GM23338 (cell line): ENCODE measurements at regions not wholly inside any gene's neighbourhood (a gene's known extent, or its start where the extent isn't known, plus 50 kb on each side); places are given as distances from the start of the nearest gene placed in this dataset.

Source experiments
- ATAC-seq: fragments of 200-7000 bp; cut with Tn5 transposase; 3 replicates; pipeline ENCODE4 v1.9.1; 2020
- DNase-seq: peaks from one replicate; pipeline ENCODE4 v3.0.0-alpha.2; 2015; ENCODE audit warnings: low spot score
- H2AFZ ChIP-seq: fragments of 200-600 bp; sonication (generic); 2 replicates; pipeline ENCODE4 v1.8.0; 2016; ENCODE audit warnings: antibody characterized with exemption, mild to moderate bottlenecking, moderate library complexity
- H3F3A ChIP-seq: fragments of 200-600 bp; sonication (generic); replicated peaks from 2 replicates; pipeline ENCODE4 v1.8.0; 2017; ENCODE audit warnings: antibody characterized with exemption, mixed run types, low read depth
- H3K27ac ChIP-seq: fragments of 200-600 bp; sonication (generic); 2 replicates; pipeline ENCODE4 v1.6.1; 2016; ENCODE audit warnings: low read depth
- H3K27me3 ChIP-seq: fragments of 200-600 bp; sonication (generic); 2 replicates; pipeline ENCODE4 v1.8.0; 2016; ENCODE audit warnings: mild to moderate bottlenecking, mixed run types, moderate library complexity; ENCODE audit not compliant: insufficient read depth
- H3K36me3 ChIP-seq: fragments of 200-600 bp; sonication (generic); 2 replicates; pipeline ENCODE4 v1.8.0; 2016; ENCODE audit warnings: mild to moderate bottlenecking; ENCODE audit not compliant: insufficient read depth
- H3K4me1 ChIP-seq: fragments of 200-600 bp; sonication (generic); 2 replicates; pipeline ENCODE4 v1.8.0; 2016; ENCODE audit warnings: mild to moderate bottlenecking, moderate library complexity; ENCODE audit not compliant: insufficient read depth
- H3K4me2 ChIP-seq: fragments of 200-600 bp; sonication (generic); 2 replicates; pipeline ENCODE4 v1.7.1; 2017; ENCODE audit warnings: mixed run types
- H3K4me3 ChIP-seq: fragments of 200-600 bp; sonication (generic); 2 replicates; pipeline ENCODE4 v1.6.1; 2016; ENCODE audit warnings: mixed run types
- H3K79me2 ChIP-seq: fragments of 200-600 bp; sonication (generic); replicated peaks from 2 replicates; pipeline ENCODE4 v1.8.0; 2017; ENCODE audit warnings: mild to moderate bottlenecking; ENCODE audit not compliant: insufficient read depth
- H3K9me2 ChIP-seq: fragments of 200-600 bp; sonication (generic); 2 replicates; pipeline ENCODE4 v1.8.0; 2017; ENCODE audit not compliant: insufficient read depth
- H4K20me1 ChIP-seq: fragments of 200-600 bp; sonication (generic); replicated peaks from 2 replicates; pipeline ENCODE4 v1.8.0; 2017; ENCODE audit warnings: mild to moderate bottlenecking; ENCODE audit not compliant: insufficient read depth
- H3K27ac Mint-ChIP-seq: 2 replicates; pipeline ENCODE4 v1.8.0; 2020; ENCODE audit warnings: inconsistent platforms, mild to moderate bottlenecking, moderate library complexity, mixed read lengths
- H3K27me3 Mint-ChIP-seq: 3 replicates; pipeline ENCODE4 v1.8.0; 2022; ENCODE audit warnings: low read depth, mild to moderate bottlenecking, moderate library complexity, mixed read lengths, inconsistent platforms; ENCODE audit not compliant: insufficient read depth, poor library complexity
- H3K36me3 Mint-ChIP-seq: 3 replicates; pipeline ENCODE4 v1.8.0; 2021; ENCODE audit warnings: low read depth, mild to moderate bottlenecking, inconsistent platforms, moderate library complexity, mixed read lengths
- H3K4me1 Mint-ChIP-seq: 3 replicates; pipeline ENCODE4 v1.8.0; 2020; ENCODE audit warnings: mild to moderate bottlenecking, inconsistent platforms, mixed read lengths
- H3K4me3 Mint-ChIP-seq: 3 replicates; pipeline ENCODE4 v1.8.0; 2021; ENCODE audit warnings: moderate library complexity, mild to moderate bottlenecking, inconsistent platforms, mixed read lengths
- H3K9me3 Mint-ChIP-seq: 3 replicates; pipeline ENCODE4 v1.8.0; 2020; ENCODE audit warnings: moderate library complexity, mild to moderate bottlenecking, inconsistent platforms, mixed read lengths
- CTCF ChIP-seq, 2 experiments: fragments of 200-600 bp in 1 of 2; sonication (generic) in 1 of 2; conservative IDR thresholded peaks; 2 replicates each; pipeline versions ENCODE4 v1.5.1 to v1.6.1; 2016 to 2017; ENCODE audit warnings: antibody characterized with exemption in 2 of 2, low read depth in 2 of 2, mild to moderate bottlenecking in 2 of 2, moderate library complexity in 1 of 2
- ETS1 ChIP-seq: IDR thresholded peaks from 2 replicates; pipeline ENCODE4 v1.6.1; 2016; ENCODE audit warnings: antibody characterized with exemption
- EZH2 ChIP-seq: fragments of 200-600 bp; sonication (generic); IDR thresholded peaks from one replicate; pipeline ENCODE4 v1.8.0; 2017; ENCODE audit warnings: antibody characterized with exemption, mild to moderate bottlenecking, low read depth; ENCODE audit not compliant: unreplicated experiment
- EZH2phosphoT487 ChIP-seq: fragments of 200-600 bp; sonication (generic); IDR thresholded peaks from one replicate; pipeline ENCODE4 v1.8.1; 2018; ENCODE audit warnings: antibody characterized with exemption; ENCODE audit not compliant: unreplicated experiment
- JUNB ChIP-seq: IDR thresholded peaks from one replicate; pipeline ENCODE4 v1.6.1; 2016; ENCODE audit warnings: antibody characterized with exemption; ENCODE audit not compliant: unreplicated experiment
- NANOG ChIP-seq: IDR thresholded peaks from 2 replicates; pipeline ENCODE4 v1.6.1; 2016; ENCODE audit warnings: antibody characterized with exemption, borderline replicate concordance
- STAT1 ChIP-seq: IDR thresholded peaks from one replicate; pipeline ENCODE4 v1.6.1; 2016; ENCODE audit warnings: antibody characterized with exemption; ENCODE audit not compliant: unreplicated experiment
- ZNF114 ChIP-seq: fragments of 250-450 bp; sonication (Bioruptor Pico); IDR thresholded peaks from 2 replicates; pipeline ENCODE4 v1.5.0; 2020; ENCODE audit warnings: mild to moderate bottlenecking, moderate library complexity
- TF ChIP-seq, protein P1 (sequence below): IDR thresholded peaks from one replicate; pipeline ENCODE4 v1.6.1; 2018; ENCODE audit warnings: antibody characterized with exemption; ENCODE audit not compliant: unreplicated experiment
- TF ChIP-seq, protein P2 (sequence below): fragments of 250-450 bp; sonication (Bioruptor Pico); IDR thresholded peaks from 2 replicates; pipeline ENCODE4 v1.5.0; 2020; ENCODE audit warnings: mild to moderate bottlenecking, moderate library complexity

- peak overlapping the region; percentile 87; the same call in 1 of the 2 replicates for H2AFZ ChIP-seq
- H4K20me1 ChIP-seq, result no peaks in the 10 kb centered on the region
- ATAC-seq, result no peak
- DNase-seq, result no peak
- peak overlapping the region; percentile 32; the same call in 1 of the 2 replicates for H3K27ac Mint-ChIP-seq
- no peaks in the 10 kb centered on the region; the same call in 2 of the 3 replicates for H3K36me3 Mint-ChIP-seq
- no peaks in the 10 kb centered on the region; the same call in 1 of the 3 replicates for H3K9me3 Mint-ChIP-seq
- H3K4me2 ChIP-seq, result no peak overlapping the region
- H3K4me1 ChIP-seq, result no peaks in the 10 kb centered on the region
- H3K4me1 Mint-ChIP-seq, result no peaks in the 10 kb centered on the region
- no peak for TF ChIP-seq NANOG
- TF ChIP-seq EZH2, result no peak
- no peak for TF ChIP-seq STAT1
- TF ChIP-seq, protein P1, sequence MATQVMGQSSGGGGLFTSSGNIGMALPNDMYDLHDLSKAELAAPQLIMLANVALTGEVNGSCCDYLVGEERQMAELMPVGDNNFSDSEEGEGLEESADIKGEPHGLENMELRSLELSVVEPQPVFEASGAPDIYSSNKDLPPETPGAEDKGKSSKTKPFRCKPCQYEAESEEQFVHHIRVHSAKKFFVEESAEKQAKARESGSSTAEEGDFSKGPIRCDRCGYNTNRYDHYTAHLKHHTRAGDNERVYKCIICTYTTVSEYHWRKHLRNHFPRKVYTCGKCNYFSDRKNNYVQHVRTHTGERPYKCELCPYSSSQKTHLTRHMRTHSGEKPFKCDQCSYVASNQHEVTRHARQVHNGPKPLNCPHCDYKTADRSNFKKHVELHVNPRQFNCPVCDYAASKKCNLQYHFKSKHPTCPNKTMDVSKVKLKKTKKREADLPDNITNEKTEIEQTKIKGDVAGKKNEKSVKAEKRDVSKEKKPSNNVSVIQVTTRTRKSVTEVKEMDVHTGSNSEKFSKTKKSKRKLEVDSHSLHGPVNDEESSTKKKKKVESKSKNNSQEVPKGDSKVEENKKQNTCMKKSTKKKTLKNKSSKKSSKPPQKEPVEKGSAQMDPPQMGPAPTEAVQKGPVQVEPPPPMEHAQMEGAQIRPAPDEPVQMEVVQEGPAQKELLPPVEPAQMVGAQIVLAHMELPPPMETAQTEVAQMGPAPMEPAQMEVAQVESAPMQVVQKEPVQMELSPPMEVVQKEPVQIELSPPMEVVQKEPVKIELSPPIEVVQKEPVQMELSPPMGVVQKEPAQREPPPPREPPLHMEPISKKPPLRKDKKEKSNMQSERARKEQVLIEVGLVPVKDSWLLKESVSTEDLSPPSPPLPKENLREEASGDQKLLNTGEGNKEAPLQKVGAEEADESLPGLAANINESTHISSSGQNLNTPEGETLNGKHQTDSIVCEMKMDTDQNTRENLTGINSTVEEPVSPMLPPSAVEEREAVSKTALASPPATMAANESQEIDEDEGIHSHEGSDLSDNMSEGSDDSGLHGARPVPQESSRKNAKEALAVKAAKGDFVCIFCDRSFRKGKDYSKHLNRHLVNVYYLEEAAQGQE, result no peak
- TF ChIP-seq CTCF (conservative IDR thresholded peaks at IDR 0.05; ENCODE audit: low read depth in 2 of 2), result no peak
- no peak for TF ChIP-seq ZNF114 (CRISPR knock-in tag)
- no peak for TF ChIP-seq EZH2phosphoT487
- no peak for TF ChIP-seq JUNB
- no peak for TF ChIP-seq ETS1
- TF ChIP-seq, protein P2, sequence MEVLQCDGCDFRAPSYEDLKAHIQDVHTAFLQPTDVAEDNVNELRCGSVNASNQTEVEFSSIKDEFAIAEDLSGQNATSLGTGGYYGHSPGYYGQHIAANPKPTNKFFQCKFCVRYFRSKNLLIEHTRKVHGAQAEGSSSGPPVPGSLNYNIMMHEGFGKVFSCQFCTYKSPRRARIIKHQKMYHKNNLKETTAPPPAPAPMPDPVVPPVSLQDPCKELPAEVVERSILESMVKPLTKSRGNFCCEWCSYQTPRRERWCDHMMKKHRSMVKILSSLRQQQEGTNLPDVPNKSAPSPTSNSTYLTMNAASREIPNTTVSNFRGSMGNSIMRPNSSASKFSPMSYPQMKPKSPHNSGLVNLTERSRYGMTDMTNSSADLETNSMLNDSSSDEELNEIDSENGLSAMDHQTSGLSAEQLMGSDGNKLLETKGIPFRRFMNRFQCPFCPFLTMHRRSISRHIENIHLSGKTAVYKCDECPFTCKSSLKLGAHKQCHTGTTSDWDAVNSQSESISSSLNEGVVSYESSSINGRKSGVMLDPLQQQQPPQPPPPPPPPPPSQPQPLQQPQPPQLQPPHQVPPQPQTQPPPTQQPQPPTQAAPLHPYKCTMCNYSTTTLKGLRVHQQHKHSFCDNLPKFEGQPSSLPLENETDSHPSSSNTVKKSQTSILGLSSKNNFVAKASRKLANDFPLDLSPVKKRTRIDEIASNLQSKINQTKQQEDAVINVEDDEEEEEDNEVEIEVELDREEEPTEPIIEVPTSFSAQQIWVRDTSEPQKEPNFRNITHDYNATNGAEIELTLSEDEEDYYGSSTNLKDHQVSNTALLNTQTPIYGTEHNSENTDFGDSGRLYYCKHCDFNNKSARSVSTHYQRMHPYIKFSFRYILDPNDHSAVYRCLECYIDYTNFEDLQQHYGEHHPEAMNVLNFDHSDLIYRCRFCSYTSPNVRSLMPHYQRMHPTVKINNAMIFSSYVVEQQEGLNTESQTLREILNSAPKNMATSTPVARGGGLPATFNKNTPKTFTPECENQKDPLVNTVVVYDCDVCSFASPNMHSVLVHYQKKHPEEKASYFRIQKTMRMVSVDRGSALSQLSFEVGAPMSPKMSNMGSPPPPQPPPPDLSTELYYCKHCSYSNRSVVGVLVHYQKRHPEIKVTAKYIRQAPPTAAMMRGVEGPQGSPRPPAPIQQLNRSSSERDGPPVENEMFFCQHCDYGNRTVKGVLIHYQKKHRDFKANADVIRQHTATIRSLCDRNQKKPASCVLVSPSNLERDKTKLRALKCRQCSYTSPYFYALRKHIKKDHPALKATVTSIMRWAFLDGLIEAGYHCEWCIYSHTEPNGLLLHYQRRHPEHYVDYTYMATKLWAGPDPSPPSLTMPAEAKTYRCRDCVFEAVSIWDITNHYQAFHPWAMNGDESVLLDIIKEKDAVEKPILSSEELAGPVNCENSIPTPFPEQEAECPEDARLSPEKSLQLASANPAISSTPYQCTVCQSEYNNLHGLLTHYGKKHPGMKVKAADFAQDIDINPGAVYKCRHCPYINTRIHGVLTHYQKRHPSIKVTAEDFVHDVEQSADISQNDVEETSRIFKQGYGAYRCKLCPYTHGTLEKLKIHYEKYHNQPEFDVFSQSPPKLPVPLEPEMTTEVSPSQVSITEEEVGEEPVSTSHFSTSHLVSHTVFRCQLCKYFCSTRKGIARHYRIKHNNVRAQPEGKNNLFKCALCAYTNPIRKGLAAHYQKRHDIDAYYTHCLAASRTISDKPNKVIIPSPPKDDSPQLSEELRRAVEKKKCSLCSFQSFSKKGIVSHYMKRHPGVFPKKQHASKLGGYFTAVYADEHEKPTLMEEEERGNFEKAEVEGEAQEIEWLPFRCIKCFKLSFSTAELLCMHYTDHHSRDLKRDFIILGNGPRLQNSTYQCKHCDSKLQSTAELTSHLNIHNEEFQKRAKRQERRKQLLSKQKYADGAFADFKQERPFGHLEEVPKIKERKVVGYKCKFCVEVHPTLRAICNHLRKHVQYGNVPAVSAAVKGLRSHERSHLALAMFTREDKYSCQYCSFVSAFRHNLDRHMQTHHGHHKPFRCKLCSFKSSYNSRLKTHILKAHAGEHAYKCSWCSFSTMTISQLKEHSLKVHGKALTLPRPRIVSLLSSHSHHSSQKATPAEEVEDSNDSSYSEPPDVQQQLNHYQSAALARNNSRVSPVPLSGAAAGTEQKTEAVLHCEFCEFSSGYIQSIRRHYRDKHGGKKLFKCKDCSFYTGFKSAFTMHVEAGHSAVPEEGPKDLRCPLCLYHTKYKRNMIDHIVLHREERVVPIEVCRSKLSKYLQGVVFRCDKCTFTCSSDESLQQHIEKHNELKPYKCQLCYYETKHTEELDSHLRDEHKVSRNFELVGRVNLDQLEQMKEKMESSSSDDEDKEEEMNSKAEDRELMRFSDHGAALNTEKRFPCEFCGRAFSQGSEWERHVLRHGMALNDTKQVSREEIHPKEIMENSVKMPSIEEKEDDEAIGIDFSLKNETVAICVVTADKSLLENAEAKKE (CRISPR knock-in tag), result no peak
- H3K79me2 ChIP-seq, result no peaks in the 10 kb centered on the region
- H3K36me3 ChIP-seq, result no peaks in the 10 kb centered on the region
- no peaks in the 10 kb centered on the region for H3F3A ChIP-seq
- H3K27me3 ChIP-seq, result no peaks in the 10 kb centered on the region
- H3K27me3 Mint-ChIP-seq, result no peaks in the 10 kb centered on the region
- peaks cover 16% of the 10 kb centered on the region; the same call in 1 of the 2 replicates for H3K9me2 ChIP-seq
- H3K27ac ChIP-seq, result no peak overlapping the region
- no peak overlapping the region for H3K4me3 ChIP-seq
- no peak overlapping the region for H3K4me3 Mint-ChIP-seq
Observed at GRCh38 chr20:4369798-4370124, 120.7 kb upstream of the ADRA1D start.
